Uterus (tissue), 3 donors: ENCODE measurements at regions not wholly inside any gene's neighbourhood (a gene's known extent, or its start where the extent isn't known, plus 50 kb on each side); places are given as distances from the start of the nearest gene placed in this dataset.
"Not testable (repeated sequence)": the region's sequence is repeated elsewhere in the genome, so short reads cannot be mapped to it uniquely, and the experiment has no call there.

Experiments used
- DNase-seq, 2 donors: peaks; one replicate each; pipeline ENCODE4 v3.0.0-alpha.2; 2019 to 2020
- H3K27ac ChIP-seq, 2 donors: fragments of 200-600 bp; sonication (generic); 1 replicate in 1 of 2; 2 replicates in 1 of 2; pipeline ENCODE4 v1.5.1; 2016 to 2018
- H3K27me3 ChIP-seq, 2 donors: fragments of 200-600 bp; sonication (generic); one replicate each; pipeline ENCODE4 v1.5.1; 2018 to 2019; ENCODE audit warnings: control low read depth in 1 of 2
- H3K36me3 ChIP-seq, 2 donors: fragments of 200-600 bp; sonication (generic); one replicate each; pipeline ENCODE4 v1.5.1; 2019; ENCODE audit warnings: control low read depth in 1 of 2
- H3K4me1 ChIP-seq, 2 donors: fragments of 200-600 bp; sonication (generic); one replicate each; pipeline ENCODE4 v1.5.1; 2018 to 2019; ENCODE audit warnings: control low read depth in 1 of 2
- H3K4me3 ChIP-seq, 2 donors: fragments of 200-600 bp; sonication (generic); 1 replicate in 1 of 2; 2 replicates in 1 of 2; pipeline ENCODE4 v1.5.1; 2018 to 2019; ENCODE audit warnings: mild to moderate bottlenecking in 1 of 2
- H3K9me3 ChIP-seq, 2 donors: fragments of 200-600 bp; sonication (generic); one replicate each; pipeline ENCODE4 v1.5.1; 2019; ENCODE audit warnings: control low read depth in 1 of 2
- CTCF ChIP-seq, 4 experiments: fragments of 200-600 bp in 2 of 4; fragments of 450-650 bp in 2 of 4; sonication (generic) in 2 of 4; IDR thresholded peaks; one replicate each; pipeline ENCODE4 v1.5.1; 2016 to 2019; ENCODE audit warnings: antibody characterized with exemption in 4 of 4, mild to moderate bottlenecking in 2 of 4, moderate library complexity in 1 of 4
- POLR2A ChIP-seq, 2 donors: fragments of 450-650 bp; IDR thresholded peaks; one replicate each; pipeline ENCODE4 v1.6.1; 2016; ENCODE audit warnings: antibody characterized with exemption in 2 of 2, mild to moderate bottlenecking in 1 of 2, moderate library complexity in 1 of 2
- intact Hi-C: fragments of 100-400 bp; cut with DNase I; formaldehyde crosslinking; loops from one replicate; pipeline ENCODE4 v1.15.1; 2023; ENCODE audit warnings: low total_unique reads
- donor health status: DM: yes; HTN: yes; CAD: no.

GRCh38 chr4:8723222-8723980, 130.8 kb downstream of the CPZ start:
- no peaks in the 10 kb centered on the region for H3K4me1 ChIP-seq
- no peaks in the 10 kb centered on the region for H3K9me3 ChIP-seq
- peak; percentile 2 for DNase-seq
- no peak for TF ChIP-seq CTCF (IDR thresholded peaks at IDR 0.05)
- TF ChIP-seq POLR2A (IDR thresholded peaks at IDR 0.05), result no peak
- no peak overlapping the region for H3K27ac ChIP-seq
- H3K27me3 ChIP-seq, result no peaks in the 10 kb centered on the region
- no peaks in the 10 kb centered on the region for H3K36me3 ChIP-seq
- intact Hi-C loops, result no loop called here
- no peak overlapping the region for H3K4me3 ChIP-seq

- intact Hi-C loops, result no loop called here
- H3K27me3 ChIP-seq, result no peaks in the 10 kb centered on the region
- no peak for TF ChIP-seq CTCF (IDR thresholded peaks at IDR 0.05)
- no peak for TF ChIP-seq POLR2A (IDR thresholded peaks at IDR 0.05)
These were observed 130.0 kb downstream of the CPZ start for GRCh38 chr4:8722556-8722955.

GRCh38 chr4:8721621-8722020, 129.1 kb downstream of the CPZ start:
- DNase-seq, result peak in 1 of 2 donors; percentile 2
- Histone ChIP-seq H3K4me3 (no peak overlapping the region), H3K9me3 (no peaks in the 10 kb centered on the region), H3K27me3 (no peaks in the 10 kb centered on the region), H3K27ac (no peak overlapping the region), H3K36me3 (no peaks in the 10 kb centered on the region), H3K4me1 (no peaks in the 10 kb centered on the region)
- intact Hi-C loops, result no loop called here
- no peak for TF ChIP-seq CTCF (IDR thresholded peaks at IDR 0.05)
- TF ChIP-seq POLR2A (IDR thresholded peaks at IDR 0.05), result no peak

More at GRCh38 chr4:8722556-8722955, 130.0 kb downstream of the CPZ start:
- Histone ChIP-seq H3K27ac (no peak overlapping the region), H3K4me1 (no peaks in the 10 kb centered on the region), H3K36me3 (no peaks in the 10 kb centered on the region), H3K9me3 (no peaks in the 10 kb centered on the region), H3K4me3 (no peak overlapping the region)
- DNase-seq, result peak in 1 of 2 donors; percentile 3

GRCh38 chr4:8719421-8719820, 126.9 kb downstream of the CPZ start:
- TF ChIP-seq CTCF (IDR thresholded peaks at IDR 0.05) (no peak), POLR2A (IDR thresholded peaks at IDR 0.05) (no peak)
- Histone ChIP-seq H3K9me3 (no peaks in the 10 kb centered on the region), H3K4me3 (no peak overlapping the region), H3K4me1 (no peaks in the 10 kb centered on the region), H3K36me3 (no peaks in the 10 kb centered on the region), H3K27me3 (no peaks in the 10 kb centered on the region), H3K27ac (no peak overlapping the region)
- intact Hi-C loops, result no loop called here
- DNase-seq, result peak in 1 of 2 donors; percentile 2

GRCh38 chr4:8717470-8717869, 124.9 kb downstream of the CPZ start:
- H3K9me3 ChIP-seq, H3K27me3 ChIP-seq, H3K27ac ChIP-seq, DNase-seq, H3K36me3 ChIP-seq, H3K4me1 ChIP-seq, H3K4me3 ChIP-seq, intact Hi-C loops: not testable (repeated sequence)
